Stimulated activated CD8-positive, alpha-beta memory T cell treated with anti-CD3 and anti-CD28 coated beads, Interleukin-12 subunit alpha, Interleukin-12 subunit beta, amount 100 ng/mL, for 24 hours (primary cell): ENCODE measurements at regions not wholly inside any gene's neighbourhood (a gene's known extent, or its start where the extent isn't known, plus 50 kb on each side); places are given as distances from the start of the nearest gene placed in this dataset.

ENCODE experiments used
- DNase-seq: peaks from one replicate; pipeline ENCODE4 v3.0.0-alpha.2; 2020; ENCODE audit errors: extremely low read depth

DNA sequence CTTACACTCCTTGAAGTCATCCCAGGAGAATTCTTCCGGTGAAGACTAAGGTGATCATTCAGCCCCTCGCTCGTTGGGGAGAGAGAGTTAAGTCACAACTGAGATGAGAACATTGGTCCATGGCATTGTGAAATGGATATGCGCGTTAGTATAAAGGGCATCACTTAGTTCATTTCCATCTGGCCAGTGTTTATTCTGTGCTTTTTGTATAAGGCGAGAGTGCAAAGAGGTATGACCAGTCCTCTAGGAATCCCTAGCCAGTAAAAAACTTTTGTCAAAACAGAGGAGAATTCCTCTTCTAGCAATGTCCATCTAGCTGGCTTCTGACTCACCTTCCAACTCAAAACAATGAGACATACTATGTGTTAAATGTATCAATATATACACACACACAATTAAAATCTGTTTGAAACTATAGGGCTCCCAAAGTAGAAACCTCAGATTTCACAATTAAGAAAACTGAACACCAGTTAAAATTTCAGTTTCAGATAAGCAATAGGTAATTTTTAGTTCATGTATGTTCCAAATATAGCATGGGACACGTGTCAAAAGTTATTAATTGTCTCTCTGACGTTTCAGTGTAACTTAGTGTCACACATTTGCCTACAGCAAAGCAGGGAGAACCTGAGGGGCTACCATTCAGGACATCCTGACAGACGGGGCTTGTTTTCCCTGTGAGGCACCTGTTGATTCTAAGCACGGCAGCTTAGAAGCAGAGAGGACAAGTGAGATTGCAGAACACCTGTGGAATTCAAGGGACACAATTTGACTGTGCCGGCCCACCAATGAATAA is 158.9 kb downstream of the KLF6 start:
- no peak for DNase-seq

DNA sequence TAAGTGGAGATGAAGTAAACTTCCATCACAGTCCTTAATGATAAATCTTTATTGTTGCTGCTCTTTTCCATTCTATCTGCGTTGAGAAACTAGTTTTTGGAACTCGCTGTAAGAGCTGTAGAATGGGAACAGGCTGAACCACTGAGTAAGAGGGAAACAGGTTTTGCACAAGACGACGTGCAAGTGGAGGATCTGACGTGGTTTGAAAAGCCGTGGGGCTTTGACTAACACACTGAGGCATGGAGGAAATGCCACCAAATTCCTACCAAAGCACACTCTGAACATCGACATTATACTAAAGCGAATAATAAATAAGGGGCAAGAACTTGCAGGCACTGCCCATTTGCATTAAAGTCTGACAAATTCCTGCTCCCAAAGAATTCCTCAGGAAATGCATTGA is 160.6 kb downstream of the KLF6 start:
- no peak for DNase-seq

DNA sequence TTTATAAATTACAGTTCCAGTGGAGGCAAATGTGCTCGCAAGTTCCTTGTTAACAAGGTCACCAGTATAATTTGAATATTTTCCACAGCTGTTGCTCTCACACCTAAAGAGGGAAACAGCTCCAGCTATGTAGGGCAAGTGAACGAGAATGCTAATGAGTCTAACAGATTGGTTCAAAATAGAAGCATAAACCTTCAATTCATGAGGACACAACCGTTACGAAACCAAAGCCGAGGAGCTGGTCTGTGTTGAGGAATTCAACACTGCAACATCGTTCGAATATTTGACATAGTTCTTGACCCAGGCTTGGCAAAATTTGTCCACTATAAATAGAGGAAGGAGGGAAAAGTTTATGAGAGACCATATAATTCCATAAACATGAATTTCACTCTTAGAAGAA is 161.3 kb downstream of the KLF6 start:
- DNase-seq = no peak

DNA sequence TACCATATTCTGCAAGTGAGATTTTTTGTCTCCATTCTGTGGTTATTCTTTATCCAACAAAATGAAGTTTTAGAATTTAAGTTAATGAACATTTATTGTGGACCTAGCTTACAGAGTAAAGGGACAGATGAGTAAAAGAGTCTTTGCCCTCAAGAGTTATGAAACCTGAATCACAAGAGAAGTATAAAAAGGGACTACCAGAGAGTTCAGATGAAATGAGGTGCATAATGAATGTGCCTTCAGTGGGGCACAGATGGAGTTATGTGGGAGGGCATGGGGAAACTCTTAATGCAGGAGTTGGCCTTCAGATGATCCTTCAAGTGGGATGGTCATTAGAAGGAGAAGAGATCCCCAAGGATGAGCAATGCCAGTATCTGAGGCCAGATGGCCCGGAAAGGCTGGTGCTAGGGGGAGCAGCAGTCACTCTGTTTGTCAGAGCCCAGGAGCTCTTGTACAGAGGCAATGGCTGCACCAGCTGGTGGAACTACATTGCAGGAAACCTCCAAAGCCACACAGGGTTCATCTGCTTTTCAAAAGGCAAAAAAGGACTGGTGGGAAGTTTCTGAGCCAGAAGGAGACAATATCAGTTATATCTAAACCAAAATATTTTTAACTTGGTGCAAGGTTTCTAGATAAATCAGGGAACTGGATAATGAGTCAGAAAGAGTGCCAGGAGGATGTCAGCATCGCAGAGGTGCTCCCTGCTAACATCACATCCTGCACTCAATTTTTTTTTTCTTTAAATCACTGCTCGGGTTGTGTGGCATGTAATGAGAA is 162.0 kb downstream of the KLF6 start:
- DNase-seq = no peak

DNA sequence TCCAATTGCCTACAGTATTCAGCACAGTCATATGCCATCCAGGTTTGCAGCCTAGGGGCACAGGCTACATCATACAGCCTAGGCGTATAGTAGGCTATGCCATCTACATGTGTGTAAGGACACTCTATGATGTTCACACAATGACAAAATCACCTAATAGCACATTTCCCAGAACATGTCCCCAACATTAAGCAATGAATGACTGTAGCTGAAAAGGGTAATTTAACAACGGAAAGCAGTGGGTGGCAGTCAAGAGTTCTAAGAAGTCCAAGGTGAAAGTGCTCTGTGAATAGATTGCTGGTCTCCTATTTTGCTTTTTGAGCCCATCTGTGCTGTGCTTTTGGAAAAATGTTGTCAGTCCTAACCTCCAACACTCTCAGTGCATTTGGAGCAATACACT is 162.6 kb downstream of the KLF6 start:
- no peak for DNase-seq

DNA sequence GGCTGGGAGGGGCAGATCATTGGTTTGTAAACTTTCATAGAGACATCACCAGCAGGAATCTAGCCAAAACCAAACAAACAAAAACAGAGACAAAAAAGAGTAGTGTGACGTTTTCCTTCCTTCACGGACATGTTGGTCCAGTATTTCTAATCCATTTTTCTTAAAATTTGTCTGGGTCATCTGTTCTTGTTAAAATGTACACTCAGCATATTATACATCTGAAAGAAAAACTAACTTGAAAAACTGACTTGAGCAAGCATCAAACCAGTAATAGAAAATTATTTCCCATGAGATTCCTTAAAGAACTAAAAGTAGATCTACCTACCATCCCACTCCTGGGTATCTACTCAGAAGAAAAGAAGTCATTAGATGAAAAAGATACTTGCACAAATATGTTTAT is 164.2 kb downstream of the KLF6 start:
- no peak for DNase-seq

DNA sequence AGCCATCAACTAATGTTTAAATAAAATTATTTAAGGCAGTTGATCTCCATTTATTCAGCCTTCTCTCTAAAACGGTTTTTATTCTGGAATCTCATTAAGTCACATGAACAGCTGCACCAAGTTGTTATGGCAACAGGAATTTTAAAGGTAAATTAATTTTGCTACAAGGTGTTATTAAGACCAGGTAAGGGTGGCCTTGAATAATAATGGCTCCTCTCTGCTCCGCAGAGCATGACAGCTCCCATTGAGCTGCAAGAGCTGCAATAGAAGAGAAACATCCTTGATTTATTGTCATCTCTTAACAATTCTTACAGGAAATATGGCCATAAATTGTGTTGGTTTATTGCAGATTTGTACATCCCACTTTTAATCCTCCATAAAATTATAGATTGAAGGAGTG is 165.8 kb downstream of the KLF6 start:
- no peak for DNase-seq

DNA sequence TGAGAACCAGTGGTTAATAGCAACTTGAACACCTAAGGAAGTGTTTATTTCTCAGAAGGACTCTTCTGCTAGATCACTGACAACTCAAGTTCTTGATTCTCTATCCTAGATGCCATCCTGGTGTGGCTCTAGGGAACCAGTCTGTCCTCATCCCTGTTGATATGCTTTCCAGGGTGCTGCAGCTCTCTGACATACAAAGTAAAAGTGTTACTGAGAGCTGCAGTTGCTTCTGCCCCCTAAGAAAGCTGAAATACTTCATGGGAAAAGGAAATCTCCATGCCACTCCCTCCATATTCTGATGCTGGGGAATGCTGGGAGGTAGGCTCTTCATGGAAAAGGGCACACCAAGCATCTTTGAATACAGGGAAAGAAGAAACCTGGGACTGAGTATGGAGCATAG is 168.1 kb downstream of the KLF6 start:
- no peak for DNase-seq

DNA sequence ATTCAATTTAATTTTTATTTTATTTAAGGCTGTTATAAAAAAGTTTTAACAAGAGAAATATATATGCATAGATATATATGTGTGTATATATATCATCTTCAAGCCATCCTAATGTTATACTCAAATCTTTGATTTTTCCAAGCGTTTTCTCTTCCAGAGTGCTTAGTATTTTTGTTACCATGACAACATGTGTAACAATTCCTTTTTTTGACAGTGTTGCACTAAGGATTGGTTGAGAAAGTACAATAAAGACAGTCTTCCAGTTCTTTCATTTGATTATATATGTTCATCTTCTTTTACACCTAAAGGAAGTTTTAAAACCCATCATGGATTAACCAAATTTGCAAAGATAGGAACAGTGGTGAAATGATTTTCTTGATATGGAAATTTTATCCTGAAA is 171.7 kb downstream of the KLF6 start:
- DNase-seq = no peak

DNA sequence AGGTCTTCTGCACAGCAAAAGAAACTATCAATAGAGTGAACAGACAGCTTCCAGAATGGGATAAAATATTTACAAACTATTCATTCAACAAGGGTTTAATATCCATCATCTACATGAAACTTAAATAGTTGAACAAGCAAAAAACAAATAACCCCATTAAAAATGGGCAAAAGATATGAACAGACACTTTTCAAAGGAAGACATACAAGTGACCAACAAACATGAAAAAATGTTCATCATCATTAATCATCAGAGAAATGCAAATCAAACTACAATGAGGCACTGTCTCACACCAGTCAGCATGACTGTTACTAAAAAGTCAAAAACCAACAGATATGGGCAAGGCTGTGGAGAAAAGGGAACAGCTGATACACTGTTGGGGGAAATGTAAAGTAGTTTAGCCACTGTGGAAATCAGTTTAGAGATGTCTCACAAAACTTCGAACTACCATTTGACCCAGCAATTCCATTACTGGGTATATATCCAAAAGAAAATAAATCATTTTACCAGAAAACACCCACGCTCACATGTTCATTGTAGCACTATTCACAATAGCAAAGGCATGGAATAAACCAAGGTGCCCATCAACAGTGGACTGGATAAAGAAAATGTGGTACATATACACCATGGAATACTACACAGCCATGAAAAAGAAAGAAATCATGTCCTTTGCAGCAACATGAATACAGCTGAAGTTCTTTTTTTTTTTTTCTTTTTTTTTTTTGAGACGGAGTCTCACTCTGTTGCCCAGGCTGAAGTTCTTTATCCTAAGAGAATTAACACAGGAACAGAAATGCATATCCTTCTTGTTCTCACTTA is 172.6 kb downstream of the KLF6 start:
- no peak for DNase-seq

DNA sequence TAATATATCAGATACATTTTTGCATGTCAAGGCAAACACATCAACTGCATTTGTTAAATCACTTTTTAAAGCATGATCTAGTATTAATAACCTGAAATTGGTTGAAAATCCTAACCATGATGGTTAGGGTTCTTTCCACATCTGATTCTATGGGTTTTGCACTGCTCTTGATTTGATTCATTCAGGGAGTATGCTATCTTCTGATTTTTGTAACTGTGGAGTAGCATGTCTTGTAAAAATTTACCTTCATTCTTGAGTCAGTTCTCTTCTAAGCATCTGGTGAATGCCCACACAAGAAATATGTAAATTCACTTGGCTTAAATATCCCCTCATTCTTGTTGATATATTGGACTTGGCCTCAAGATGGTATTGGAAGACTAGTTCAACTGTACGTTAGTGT is 178.7 kb downstream of the KLF6 start:
- no peak for DNase-seq

DNA sequence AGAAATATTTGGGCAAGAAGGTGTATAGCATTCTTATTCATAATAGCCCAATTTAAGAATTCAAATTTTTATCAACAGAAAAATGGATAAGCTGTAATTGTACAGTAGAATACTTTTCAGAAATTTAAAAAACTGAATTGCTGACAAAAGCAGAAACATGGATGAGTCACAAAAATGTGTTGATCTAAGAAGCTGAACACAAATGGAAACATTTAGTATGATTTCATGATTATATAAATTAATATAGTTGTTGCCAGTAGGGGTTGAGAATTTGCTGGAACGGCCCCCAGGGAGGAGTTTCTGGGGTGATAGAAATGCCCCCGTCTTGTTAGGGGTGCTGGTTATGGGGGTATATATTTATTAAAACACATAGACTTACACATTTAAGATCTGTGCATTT is 179.1 kb downstream of the KLF6 start:
- no peak for DNase-seq

DNA sequence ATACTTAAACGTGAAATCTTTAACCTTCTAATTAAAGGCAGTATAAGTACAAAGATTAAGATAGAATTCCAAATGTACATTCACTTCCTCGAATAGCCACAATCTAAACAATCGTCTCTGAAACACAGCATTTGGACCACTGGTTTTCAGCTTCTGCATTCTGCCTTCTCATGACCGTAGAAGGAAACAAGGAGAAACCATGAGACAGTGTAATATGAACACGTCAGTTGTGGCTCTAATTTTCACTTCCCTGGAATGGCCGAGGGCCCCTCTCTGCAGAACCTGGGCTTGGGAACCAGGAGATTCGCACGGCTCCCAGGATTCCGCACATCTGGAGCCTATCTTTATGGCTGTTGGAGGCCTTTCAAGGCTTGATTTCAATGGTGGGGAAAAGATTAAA is 189.3 kb downstream of the KLF6 start:
- no peak for DNase-seq

DNA sequence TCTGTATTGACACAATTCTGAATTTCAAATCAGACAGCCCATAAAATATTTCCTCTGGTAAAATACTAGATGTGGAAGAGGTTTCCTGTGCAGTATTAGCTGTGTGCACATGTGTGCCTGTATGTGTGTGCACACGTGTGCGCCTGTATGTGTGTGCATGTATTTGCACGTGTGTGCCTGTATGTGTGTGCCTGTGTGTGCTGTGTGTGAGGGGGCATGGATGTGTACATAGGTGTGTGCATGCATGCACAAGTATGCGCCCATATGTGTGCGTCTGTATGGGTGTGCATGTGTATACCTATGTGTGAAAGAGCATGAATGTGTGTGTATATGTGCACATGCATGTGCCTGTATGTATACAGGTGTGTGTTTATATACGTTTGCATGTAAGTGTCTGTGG is 191.4 kb downstream of the KLF6 start:
- no peak for DNase-seq

DNA sequence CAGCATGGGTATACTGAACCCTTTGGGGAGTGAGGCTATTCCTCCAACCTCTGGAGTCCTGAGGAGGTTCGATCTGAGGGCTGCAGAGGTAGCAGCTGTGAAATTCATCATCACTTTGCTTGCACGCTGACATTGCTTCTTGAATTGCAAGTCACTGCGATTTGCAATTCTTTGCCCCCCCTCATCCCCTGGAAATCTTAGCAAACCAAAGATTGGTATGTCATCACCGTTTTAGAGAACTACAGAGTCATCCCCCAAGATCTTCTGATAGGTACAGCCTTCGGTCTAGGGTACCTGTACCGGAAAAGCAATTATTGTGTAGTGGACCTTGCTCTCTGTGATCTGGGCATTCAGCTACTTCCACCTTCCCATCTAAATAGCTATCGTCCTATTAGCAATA is 192.6 kb downstream of the KLF6 start:
- DNase-seq = no peak

DNA sequence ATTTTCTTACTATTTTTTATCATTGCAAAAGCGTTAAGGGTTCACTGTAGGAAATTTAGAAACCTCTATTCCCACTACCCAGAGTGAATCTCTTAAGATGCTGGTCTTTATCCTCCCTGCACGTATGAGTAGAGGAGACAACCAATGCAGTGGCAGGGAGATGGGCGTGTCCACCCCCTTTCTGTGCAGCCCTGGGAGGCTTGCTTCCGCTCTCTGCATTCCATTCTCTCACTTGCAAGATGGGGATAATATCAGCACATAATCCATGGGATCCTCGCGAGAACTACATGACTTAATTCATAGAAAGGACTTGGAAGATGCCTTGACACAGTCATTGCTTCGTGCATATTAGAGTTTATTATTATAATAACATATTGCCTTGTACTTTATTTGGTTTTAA is 196.2 kb downstream of the KLF6 start:
- DNase-seq = no peak

DNA sequence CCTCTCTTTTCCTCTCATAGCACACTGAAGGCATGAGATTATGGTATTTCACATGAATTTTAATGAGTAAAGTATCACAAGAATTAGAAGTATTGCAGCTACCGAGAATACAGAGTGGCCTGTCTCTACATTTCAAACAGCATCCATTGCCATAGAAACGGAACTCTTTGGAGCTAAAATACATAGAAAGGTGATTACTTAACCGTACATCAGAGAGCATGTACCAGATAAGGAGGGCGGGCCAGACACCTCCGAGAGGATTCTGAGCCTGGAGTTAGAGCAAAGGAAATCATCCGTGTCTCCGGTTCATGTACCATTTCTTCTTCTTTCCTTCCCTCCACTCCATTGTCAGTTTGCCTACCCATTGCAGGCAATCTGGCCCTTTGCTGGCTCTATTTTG is 196.7 kb downstream of the KLF6 start:
- no peak for DNase-seq

DNA sequence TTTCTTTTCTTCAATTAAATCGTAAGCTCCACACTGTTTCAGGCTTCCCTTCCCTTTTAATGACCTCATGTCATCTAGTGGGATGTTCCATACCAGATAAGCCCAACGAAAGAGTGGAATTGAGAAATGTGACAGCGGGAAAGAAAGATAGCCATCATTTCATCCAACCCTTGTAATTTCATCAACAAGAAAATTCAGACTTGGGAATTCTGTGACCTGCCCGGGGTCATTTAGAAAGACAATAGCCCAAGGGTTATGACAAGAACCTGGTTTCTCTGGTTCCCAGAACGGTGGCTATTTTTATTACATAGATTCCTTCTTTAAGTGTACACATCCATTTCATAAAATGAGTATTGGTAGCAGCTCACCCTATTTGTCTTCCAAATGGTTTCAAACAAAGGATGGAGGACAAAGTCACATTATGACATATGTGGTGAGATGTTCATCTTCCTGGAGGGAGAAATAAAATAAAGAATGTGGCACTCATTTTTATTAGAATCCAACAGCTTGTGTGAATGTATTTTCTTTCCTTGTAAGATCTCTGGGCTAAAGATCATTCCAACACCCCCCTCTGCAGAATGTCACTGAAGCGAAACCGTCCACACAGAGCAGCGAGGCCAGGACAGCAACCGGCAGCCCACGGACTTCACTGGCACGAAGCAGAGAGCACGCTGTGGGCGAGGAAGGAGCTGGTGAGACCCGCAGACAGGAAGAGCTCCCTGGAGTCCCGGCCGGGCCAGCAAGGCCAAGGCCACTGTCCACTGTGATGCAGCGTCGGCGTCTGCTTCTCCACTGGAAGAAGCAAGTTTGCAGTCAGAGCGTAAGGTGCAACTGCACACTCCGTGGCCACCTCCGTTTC is 199.9 kb downstream of the KLF6 start:
- DNase-seq = no peak

DNA sequence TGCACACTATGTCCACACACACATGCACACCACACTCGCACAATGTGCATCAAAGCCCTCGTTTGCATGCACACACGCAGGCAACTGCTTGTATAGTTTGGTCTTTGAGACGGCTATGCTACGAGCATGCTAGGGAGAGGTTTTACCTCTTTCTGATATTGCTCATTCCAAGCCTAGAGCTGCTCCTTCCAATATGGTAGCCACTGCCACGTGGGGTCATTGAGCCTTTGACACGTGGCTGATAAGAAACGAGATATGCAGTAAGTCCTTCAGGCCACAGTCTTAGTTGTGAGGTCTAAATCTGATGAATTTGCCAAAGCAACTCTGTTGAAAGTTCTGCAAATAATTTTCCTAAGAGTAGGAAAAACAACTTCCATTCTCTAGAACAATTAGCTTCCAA is 204.4 kb downstream of the KLF6 start:
- no peak for DNase-seq

DNA sequence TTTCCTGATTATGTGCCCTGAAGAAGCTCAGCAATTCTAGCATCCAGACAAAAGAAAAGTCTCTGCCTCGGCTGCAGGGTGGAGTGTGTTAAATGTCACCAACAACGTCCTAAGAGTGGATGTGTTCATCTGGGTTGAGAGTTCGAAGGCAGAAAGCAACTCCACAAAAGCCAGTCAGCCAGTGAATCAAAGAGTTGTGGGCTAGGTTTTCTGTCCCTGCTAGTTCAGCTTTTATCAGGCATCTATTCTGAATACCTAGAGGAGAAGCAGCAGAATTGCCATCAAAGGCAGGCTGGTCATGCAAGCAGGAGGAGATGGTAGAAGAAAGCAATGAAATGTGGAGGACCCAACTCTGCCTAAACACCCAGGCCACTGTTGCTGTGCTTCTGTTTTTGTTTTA is 205.2 kb downstream of the KLF6 start:
- DNase-seq = no peak

DNA sequence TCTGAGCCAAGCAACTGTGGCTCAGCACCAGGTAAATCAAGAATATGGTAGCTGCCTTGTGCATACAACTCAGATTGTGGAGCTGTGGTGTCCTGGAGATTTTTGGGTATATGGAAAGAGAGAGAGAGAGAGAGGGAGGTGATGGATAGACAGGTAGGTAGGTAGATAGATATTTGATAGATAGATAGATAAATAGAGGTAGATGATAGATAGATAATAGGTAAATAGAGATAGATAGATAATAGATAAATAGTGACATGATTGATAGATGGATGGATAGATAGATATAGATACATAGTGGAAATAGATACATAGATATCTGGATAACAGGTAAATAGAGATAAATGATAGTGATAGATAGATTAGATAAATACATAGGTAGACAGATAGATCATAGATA is 206.3 kb downstream of the KLF6 start:
- no peak for DNase-seq

DNA sequence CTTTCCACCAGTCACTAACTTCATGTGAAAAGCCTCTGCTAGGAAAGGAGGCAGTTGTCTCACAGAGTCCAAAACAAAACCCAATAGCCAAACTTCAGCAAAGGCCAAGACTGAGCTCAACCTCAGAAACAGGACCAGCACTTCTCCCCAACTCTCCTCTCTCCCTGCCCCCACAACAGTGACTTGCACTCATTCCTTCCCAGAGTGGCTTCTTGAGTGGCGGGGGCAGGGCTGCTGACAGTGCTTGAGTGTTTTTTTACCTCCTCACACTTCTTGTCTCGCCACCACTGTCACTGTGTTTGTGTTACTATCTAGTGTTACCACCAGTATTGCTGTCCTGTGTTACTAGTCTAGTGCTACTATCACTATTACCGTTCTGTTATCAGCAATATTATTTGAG is 206.8 kb downstream of the KLF6 start:
- DNase-seq = no peak
